Ascending aorta (tissue), 2 donors: ENCODE measurements at regions not wholly inside any gene's neighbourhood (a gene's known extent, or its start where the extent isn't known, plus 50 kb on each side); places are given as distances from the start of the nearest gene placed in this dataset.

Experiments used
- DNase-seq, 2 donors: peaks; one replicate each; pipeline ENCODE4 v3.0.0-alpha.2; 2019; ENCODE audit warnings: low spot score in 2 of 2
- H3K27ac ChIP-seq, 2 donors: fragments of 200-600 bp; sonication (generic); one replicate each; pipeline ENCODE4 v1.5.1; 2016 to 2017; ENCODE audit warnings: mild to moderate bottlenecking in 1 of 2
- H3K27me3 ChIP-seq: fragments of 200-600 bp; sonication (generic); one replicate; pipeline ENCODE4 v1.5.1; 2017
- H3K36me3 ChIP-seq, 2 donors: fragments of 200-600 bp; sonication (generic); one replicate each; pipeline ENCODE4 v1.5.1; 2016
- H3K4me1 ChIP-seq, 2 donors: fragments of 200-600 bp; sonication (generic); one replicate each; pipeline ENCODE4 v1.5.1; 2016 to 2017; ENCODE audit warnings: mild to moderate bottlenecking in 1 of 2
- H3K4me3 ChIP-seq, 2 donors: fragments of 200-600 bp; sonication (generic); one replicate each; pipeline ENCODE4 v1.5.1; 2016 to 2017; ENCODE audit warnings: mild to moderate bottlenecking in 1 of 2
- H3K9me3 ChIP-seq, 2 donors: fragments of 200-600 bp; sonication (generic); one replicate each; pipeline ENCODE4 v1.5.1; 2016
- intact Hi-C: fragments of 100-400 bp; cut with DNase I; formaldehyde crosslinking; loops from one replicate; pipeline ENCODE4 v1.15.1; 2023
- TF ChIP-seq, protein P1 (sequence below), 3 experiments: fragments of 200-600 bp in 2 of 3; fragments of 450-650 bp in 1 of 3; sonication (generic) in 2 of 3; IDR thresholded peaks; one replicate each; pipeline ENCODE4 v1.5.1; 2016 to 2019; ENCODE audit warnings: antibody characterized with exemption in 3 of 3, mild to moderate bottlenecking in 1 of 3, moderate library complexity in 1 of 3

DNA sequence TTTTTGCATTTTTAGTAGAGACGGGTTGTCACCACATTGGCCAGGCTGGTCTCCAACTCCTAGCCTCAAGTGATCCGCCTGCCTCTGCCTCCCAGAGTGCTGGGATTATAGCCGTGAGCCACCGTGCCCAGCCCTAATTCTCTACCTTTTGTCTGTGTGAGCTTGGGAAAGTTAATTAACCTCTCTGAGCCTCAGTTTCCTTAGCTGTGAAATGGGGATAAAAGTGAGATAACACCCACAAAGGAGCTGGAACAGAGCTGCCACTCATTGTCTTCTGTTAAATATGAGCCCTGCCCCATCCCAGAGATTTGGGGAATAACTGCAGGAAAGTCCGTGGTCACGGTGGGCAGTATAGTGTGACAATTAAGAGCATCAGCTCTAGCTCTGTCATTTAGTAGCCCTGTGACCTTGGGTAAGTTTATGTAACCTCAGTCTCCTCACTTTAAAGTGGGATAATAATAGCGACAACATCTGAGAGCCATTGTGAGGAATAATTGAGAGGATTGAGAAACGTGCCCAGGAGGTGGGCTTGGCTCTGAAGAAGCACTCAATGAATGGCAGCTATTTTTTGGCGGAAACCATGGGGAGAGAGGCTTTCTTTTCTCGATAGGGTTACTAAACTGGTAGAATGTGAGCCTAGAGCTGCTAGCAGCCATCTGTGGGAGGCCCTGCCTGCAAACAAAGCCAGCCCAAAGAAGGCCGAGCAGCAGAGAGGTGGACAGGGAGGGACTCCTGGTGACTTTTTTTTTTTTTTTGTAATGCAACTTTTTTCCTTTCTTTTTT, 60.8 kb upstream of the MED13L start:
- DNase-seq: no peak
- TF ChIP-seq, protein P1, sequence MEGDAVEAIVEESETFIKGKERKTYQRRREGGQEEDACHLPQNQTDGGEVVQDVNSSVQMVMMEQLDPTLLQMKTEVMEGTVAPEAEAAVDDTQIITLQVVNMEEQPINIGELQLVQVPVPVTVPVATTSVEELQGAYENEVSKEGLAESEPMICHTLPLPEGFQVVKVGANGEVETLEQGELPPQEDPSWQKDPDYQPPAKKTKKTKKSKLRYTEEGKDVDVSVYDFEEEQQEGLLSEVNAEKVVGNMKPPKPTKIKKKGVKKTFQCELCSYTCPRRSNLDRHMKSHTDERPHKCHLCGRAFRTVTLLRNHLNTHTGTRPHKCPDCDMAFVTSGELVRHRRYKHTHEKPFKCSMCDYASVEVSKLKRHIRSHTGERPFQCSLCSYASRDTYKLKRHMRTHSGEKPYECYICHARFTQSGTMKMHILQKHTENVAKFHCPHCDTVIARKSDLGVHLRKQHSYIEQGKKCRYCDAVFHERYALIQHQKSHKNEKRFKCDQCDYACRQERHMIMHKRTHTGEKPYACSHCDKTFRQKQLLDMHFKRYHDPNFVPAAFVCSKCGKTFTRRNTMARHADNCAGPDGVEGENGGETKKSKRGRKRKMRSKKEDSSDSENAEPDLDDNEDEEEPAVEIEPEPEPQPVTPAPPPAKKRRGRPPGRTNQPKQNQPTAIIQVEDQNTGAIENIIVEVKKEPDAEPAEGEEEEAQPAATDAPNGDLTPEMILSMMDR (IDR thresholded peaks at IDR 0.05): no peak

DNA sequence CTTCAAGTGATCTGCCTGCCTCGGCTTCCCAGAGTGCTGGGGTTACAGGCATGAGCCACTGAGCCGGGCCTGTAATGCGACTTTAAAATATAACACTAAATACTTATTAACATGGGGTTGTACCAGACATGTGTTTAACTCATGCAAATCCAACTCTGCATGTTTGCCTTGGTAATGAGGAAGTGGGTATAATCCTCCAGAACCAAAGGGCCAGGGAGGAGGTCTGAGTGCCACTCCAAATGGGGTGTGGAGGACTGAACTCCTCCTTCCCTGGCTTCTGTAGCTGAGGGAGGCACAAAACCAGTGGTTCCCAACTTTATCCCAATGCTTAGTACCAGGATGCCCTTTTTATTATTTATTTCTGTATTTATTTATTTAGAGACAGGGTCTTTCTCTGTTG, 61.6 kb upstream of the MED13L start:
- H3K4me3 ChIP-seq: no peak overlapping the region
- no peak for DNase-seq
- TF ChIP-seq, protein P1 (IDR thresholded peaks at IDR 0.05): no peak
- no peaks in the 10 kb centered on the region for H3K27me3 ChIP-seq
- no peaks in the 10 kb centered on the region for H3K9me3 ChIP-seq
- H3K4me1 ChIP-seq: no peaks in the 10 kb centered on the region
- no peaks in the 10 kb centered on the region for H3K36me3 ChIP-seq
- H3K27ac ChIP-seq: no peak overlapping the region
- intact Hi-C loops: no loop called here

More for the DNA sequence above, 60.8 kb upstream of the MED13L start:
- intact Hi-C loops: no loop called here
- no peaks in the 10 kb centered on the region for H3K4me1 ChIP-seq
- H3K36me3 ChIP-seq: no peaks in the 10 kb centered on the region
- H3K4me3 ChIP-seq: no peak overlapping the region
- H3K9me3 ChIP-seq: no peaks in the 10 kb centered on the region
- no peaks in the 10 kb centered on the region for H3K27me3 ChIP-seq
- H3K27ac ChIP-seq: no peak overlapping the region

DNA sequence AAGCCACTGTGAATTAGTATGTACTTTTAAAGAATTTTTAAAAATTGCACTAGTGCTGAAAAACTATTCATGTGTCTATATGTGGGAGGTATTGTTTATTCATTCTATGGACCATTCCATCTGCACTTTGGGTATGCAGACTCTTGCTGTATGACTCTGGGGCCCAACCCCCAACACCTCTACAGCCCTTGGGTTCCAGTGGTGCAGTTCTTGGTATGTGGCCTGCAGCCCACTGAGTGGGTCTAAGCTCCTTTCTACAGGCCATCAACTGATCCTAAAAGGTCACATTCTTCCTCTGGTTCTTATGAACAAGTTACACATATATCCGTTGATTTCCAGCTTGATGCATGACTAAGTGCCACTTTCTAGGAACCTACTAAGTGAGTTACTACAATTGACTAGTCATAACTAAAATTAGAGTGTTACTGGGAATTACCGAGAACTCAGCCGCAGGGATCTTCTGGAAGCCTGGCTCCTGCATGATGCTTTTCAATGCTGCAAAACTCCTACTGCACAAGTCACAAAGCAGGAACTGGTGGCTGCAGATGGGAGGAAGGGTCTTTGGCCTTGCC, 62.4 kb upstream of the MED13L start:
- intact Hi-C loops: no loop called here

DNA sequence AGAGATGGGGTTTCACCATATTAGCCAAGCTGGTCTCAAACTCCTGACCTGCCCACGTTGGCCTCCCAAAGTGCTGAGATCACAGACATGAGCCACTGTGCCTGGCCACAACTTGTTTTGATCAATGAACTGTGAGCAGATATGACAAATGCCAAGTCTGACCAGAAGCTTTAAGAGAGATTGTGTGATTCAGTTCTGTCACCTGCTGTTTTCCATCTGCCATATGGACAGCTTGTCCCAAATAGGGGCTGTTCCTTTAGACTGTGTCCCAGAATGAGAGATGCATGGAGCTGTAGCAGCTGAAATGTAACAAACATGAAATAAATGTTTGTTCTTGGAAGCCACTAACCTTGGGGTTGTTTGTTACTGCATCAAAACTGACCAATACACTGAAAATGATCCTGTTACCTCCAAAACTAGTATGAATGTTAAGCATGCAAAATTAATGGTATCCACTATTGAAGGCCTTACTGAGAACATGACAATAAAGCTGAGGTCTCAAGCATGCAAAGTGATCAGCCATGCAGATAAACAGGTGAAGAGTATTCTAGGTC, 65.9 kb upstream of the MED13L start:
- Histone ChIP-seq H3K4me1 (peaks cover 2 to 15% of the 10 kb centered on the region in 2 donors), H3K4me3 (no peak overlapping the region), H3K27me3 (no peaks in the 10 kb centered on the region), H3K27ac (no peak overlapping the region), H3K36me3 (no peaks in the 10 kb centered on the region), H3K9me3 (no peaks in the 10 kb centered on the region)
- TF ChIP-seq, protein P1 (IDR thresholded peaks at IDR 0.05): no peak
- intact Hi-C loops: no loop called here
- no peak for DNase-seq

More for the DNA sequence above, 62.4 kb upstream of the MED13L start:
- no peak overlapping the region for H3K27ac ChIP-seq
- no peaks in the 10 kb centered on the region for H3K27me3 ChIP-seq
- no peak overlapping the region for H3K4me3 ChIP-seq
- TF ChIP-seq, protein P1 (IDR thresholded peaks at IDR 0.05): no peak
- DNase-seq: no peak
- H3K36me3 ChIP-seq: no peaks in the 10 kb centered on the region
- H3K9me3 ChIP-seq: no peaks in the 10 kb centered on the region
- H3K4me1 ChIP-seq: no peaks in the 10 kb centered on the region

GRCh38 chr12:116346222-116346621, 68.7 kb upstream of the MED13L start:
- Histone ChIP-seq H3K4me1 (peaks cover 2 to 15% of the 10 kb centered on the region in 2 donors), H3K4me3 (no peak overlapping the region), H3K27me3 (no peaks in the 10 kb centered on the region), H3K9me3 (no peaks in the 10 kb centered on the region), H3K36me3 (no peaks in the 10 kb centered on the region), H3K27ac (no peak overlapping the region)
- TF ChIP-seq, protein P1 (IDR thresholded peaks at IDR 0.05): no peak
- intact Hi-C loops: loop anchor here (2.0 kb wide), 1 partner anchor 61 kb away; no protein-coding TSS in a partner anchor
- DNase-seq: no peak
